IPS-15b (cell line): ENCODE measurements at regions not wholly inside any gene's neighbourhood (a gene's known extent, or its start where the extent isn't known, plus 50 kb on each side); places are given as distances from the start of the nearest gene placed in this dataset.
"Not testable (repeated sequence)": the region's sequence is repeated elsewhere in the genome, so short reads cannot be mapped to it uniquely, and the experiment has no call there.

Experiments
- H3K27me3 ChIP-seq: one replicate; pipeline ENCODE4 v1.6.1; 2013; ENCODE audit warnings: low read length; ENCODE audit not compliant: control insufficient read depth, insufficient read depth
- H3K36me3 ChIP-seq: one replicate; pipeline ENCODE4 v1.6.1; 2013; ENCODE audit warnings: low read length; ENCODE audit not compliant: control insufficient read depth, insufficient read depth
- H3K4me1 ChIP-seq: one replicate; pipeline ENCODE4 v1.6.1; 2013; ENCODE audit warnings: mild to moderate bottlenecking, low read length; ENCODE audit not compliant: control insufficient read depth, insufficient read depth
- H3K4me3 ChIP-seq: one replicate; pipeline ENCODE4 v1.5.1; 2013; ENCODE audit warnings: low read depth, low read length
- H3K9ac ChIP-seq: one replicate; pipeline ENCODE4 v1.6.1; 2013; ENCODE audit warnings: low read depth, mild to moderate bottlenecking, low read length
- H3K9me3 ChIP-seq: one replicate; pipeline ENCODE4 v1.6.1; 2013; ENCODE audit warnings: mild to moderate bottlenecking, low read length; ENCODE audit not compliant: control insufficient read depth, insufficient read depth

- H3K36me3 ChIP-seq, H3K4me1 ChIP-seq, H3K4me3 ChIP-seq, H3K27me3 ChIP-seq, H3K9ac ChIP-seq, H3K9me3 ChIP-seq: not testable (repeated sequence)
These were observed 72.8 kb upstream of the NECTIN3 start for GRCh38 chr3:110998766-110999165.

- not testable (repeated sequence) for H3K27me3 ChIP-seq, H3K36me3 ChIP-seq, H3K9ac ChIP-seq, H3K4me1 ChIP-seq, H3K9me3 ChIP-seq, H3K4me3 ChIP-seq
These were observed 65.1 kb upstream of the NECTIN3 start for GRCh38 chr3:111006485-111006884.

- no peaks in the 10 kb centered on the region for H3K4me1 ChIP-seq
- no peaks in the 10 kb centered on the region for H3K27me3 ChIP-seq
- H3K36me3 ChIP-seq = no peaks in the 10 kb centered on the region
These were observed 59.0 kb upstream of the NECTIN3 start for GRCh38 chr3:111012388-111013248.

More at GRCh38 chr3:111012388-111013248, 59.0 kb upstream of the NECTIN3 start:
- no peak overlapping the region for H3K4me3 ChIP-seq
- H3K9me3 ChIP-seq = no peaks in the 10 kb centered on the region
- H3K9ac ChIP-seq = no peak overlapping the region
